ENCODE measurements at regions not wholly inside any gene's neighbourhood (a gene's known extent, or its start where the extent isn't known, plus 50 kb on each side); places are given as distances from the start of the nearest gene placed in this dataset.
A peak's percentile ranks its signal among the peaks of the same experiment; 100 is the strongest.

DNA sequence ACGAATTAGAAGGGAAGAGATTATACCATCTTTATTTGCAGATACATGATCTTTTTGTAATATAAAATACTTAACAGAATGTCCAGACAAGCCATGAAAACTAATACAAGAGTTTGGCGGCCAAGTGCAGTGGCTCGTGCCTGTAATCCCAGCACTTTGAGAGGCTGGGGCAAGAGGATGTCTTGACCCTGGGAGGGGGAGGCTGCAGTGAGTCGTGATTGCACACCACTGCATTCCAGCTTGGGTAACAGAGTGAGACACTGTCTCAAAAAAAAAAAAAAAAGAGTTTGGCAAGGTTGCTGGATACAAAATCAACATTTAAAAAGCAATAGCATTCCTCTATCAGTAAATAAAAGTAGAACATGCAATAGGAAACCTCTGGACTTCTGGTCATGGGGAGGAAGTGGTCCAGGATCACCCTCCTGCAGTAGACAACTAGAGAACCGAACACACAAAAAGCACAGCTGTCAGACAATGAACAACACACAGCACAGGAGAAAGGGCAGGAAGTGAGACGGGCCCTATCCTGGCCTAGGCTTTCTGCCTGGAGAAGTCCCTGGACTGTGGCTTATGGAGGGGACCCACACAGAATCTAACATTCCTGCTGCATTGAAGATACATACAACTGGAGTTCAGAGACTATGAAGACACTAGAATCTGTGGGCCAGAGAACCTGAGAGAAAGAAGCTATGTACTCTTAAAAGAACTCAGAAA, 118.9 kb upstream of the ARL4C start:
- no peak for FAIRE-seq
- H2BK12ac ChIP-seq (ENCODE audit: low read depth, low read length), result 0 out of 2 replicates have a peak overlapping the region, but pooled peaks have one; percentile 60
- no peak for TF ChIP-seq BACH1 (IDR thresholded peaks at IDR 0.05; ENCODE audit: low read length)
- no peak for TF ChIP-seq CREB1 (IDR thresholded peaks at IDR 0.05)
- TF ChIP-seq TAF1 (IDR thresholded peaks at IDR 0.05; ENCODE audit: low read depth, low read length), result no peak
- no peak for TF ChIP-seq ZNF274 (IDR thresholded peaks at IDR 0.05; ENCODE audit: borderline replicate concordance, extremely low read depth, low read length)
- TF ChIP-seq YY1 (IDR thresholded peaks at IDR 0.05; ENCODE audit: low read depth, low read length), result no peak
- TF ChIP-seq JUN (IDR thresholded peaks at IDR 0.05; ENCODE audit: low read depth, low read length), result no peak
- TF ChIP-seq SIX5 (IDR thresholded peaks at IDR 0.05; ENCODE audit: low read depth, low read length), result no peak
- no peak for TF ChIP-seq SP1 (IDR thresholded peaks at IDR 0.05; ENCODE audit: low read depth, low read length)
- TF ChIP-seq RAD21 (IDR thresholded peaks at IDR 0.05 in 1 of 2, conservative IDR thresholded peaks at IDR 0.05 in 1 of 2; ENCODE audit: low read depth in 2 of 2, low read length in 2 of 2), result no peak
- no peak for TF ChIP-seq CBX5 (IDR thresholded peaks at IDR 0.05; ENCODE audit: low read depth, low read length)
- no peak for TF ChIP-seq GABPA (IDR thresholded peaks at IDR 0.05; ENCODE audit: borderline replicate concordance, insufficient read depth, low read length)
- no peak for TF ChIP-seq TEAD4 (IDR thresholded peaks at IDR 0.05; ENCODE audit: low read depth, low read length)
- TF ChIP-seq ASH2L (IDR thresholded peaks at IDR 0.05; ENCODE audit: low read length), result no peak
- TF ChIP-seq EP300 (IDR thresholded peaks at IDR 0.05; ENCODE audit: borderline replicate concordance in 1 of 2, low read depth in 2 of 2, low read length in 2 of 2), result no peak
- TF ChIP-seq CHD2 (IDR thresholded peaks at IDR 0.05; ENCODE audit: low read length), result no peak

More for the DNA sequence above, 118.9 kb upstream of the ARL4C start:
- Histone ChIP-seq H3K18ac (ENCODE audit: extremely low read depth, low read length) (no peak overlapping the region), H2AK5ac (ENCODE audit: low read depth, low read length) (no peak overlapping the region), H2BK15ac (ENCODE audit: low read length) (peak overlapping the region; percentile 81; the same call in 1 of the 2 replicates), H2AFZ (ENCODE audit: low read length) (no peak overlapping the region), H3K36me3 (ENCODE audit: control insufficient read depth in 2 of 4, insufficient read depth in 4 of 4, low read length in 3 of 4) (no peaks in the 10 kb centered on the region), H3K4me2 (ENCODE audit: insufficient read depth in 1 of 2, low read depth in 2 of 2, low read length in 2 of 2) (no peak overlapping the region), H3K23me2 (ENCODE audit: low read depth, low read length) (no peaks in the 10 kb centered on the region), H2BK120ac (replicated peaks; ENCODE audit: low read depth, low read length) (peak overlapping the region; percentile 22), H2BK20ac (ENCODE audit: low read length) (no peak overlapping the region), H3K4ac (replicated peaks; ENCODE audit: insufficient read length, low read depth, low read length) (no peak overlapping the region), H3K27ac (ENCODE audit: low read depth, low read length) (no peak overlapping the region), H3K27me3 (replicated peaks in 1 of 4; ENCODE audit: control insufficient read depth in 3 of 4, extremely low read depth in 1 of 4, insufficient read depth in 3 of 4, low read length in 3 of 4) (no peaks in the 10 kb centered on the region), H4K8ac (ENCODE audit: extremely low read depth, insufficient read depth, low read length) (no peak overlapping the region), H3K56ac (replicated peaks; ENCODE audit: insufficient read length, low read depth, low read length) (no peak overlapping the region), H4K20me1 (replicated peaks in 1 of 2; ENCODE audit: control insufficient read depth in 1 of 2, insufficient read depth in 2 of 2, low read length in 2 of 2) (no peaks in the 10 kb centered on the region), H3K14ac (ENCODE audit: insufficient read length) (no peak overlapping the region), H3K23ac (ENCODE audit: insufficient read length) (no peak overlapping the region), H3K4me3 (ENCODE audit: extremely low read depth in 1 of 4, insufficient read depth in 2 of 4, low read depth in 3 of 4, low read length in 4 of 4) (no peak overlapping the region), H3K79me1 (ENCODE audit: low read depth, low read length) (no peaks in the 10 kb centered on the region), H3K9me3 (ENCODE audit: insufficient read depth in 2 of 2, low read depth in 1 of 2, low read length in 1 of 2) (no peaks in the 10 kb centered on the region), H3K4me1 (replicated peaks in 1 of 4; ENCODE audit: control insufficient read depth in 3 of 4, insufficient read depth in 4 of 4, low read length in 3 of 4) (no peaks in the 10 kb centered on the region; a peak in 1 of 7 replicates), H2BK5ac (ENCODE audit: low read depth, low read length) (no peak overlapping the region), H3K9ac (replicated peaks in 1 of 4; ENCODE audit: extremely low read depth in 1 of 4, low read depth in 3 of 4, low read length in 3 of 4) (no peak overlapping the region), H4K91ac (replicated peaks; ENCODE audit: insufficient read length, low read length) (no peak overlapping the region), H3K79me2 (ENCODE audit: control insufficient read depth in 1 of 2, insufficient read depth in 2 of 2, low read length in 2 of 2) (no peaks in the 10 kb centered on the region), H4K5ac (ENCODE audit: insufficient read length, low read depth, low read length) (no peak overlapping the region)
- CTCF ChIA-PET (ENCODE audit: partially characterized antibody), result interaction anchor here (0.7 to 1.5 kb wide), 5 partner anchors 9 to 54 kb away, joined by 3 to 4 read pairs (median 3); no protein-coding TSS in a partner anchor
- WGBS, 2 experiments (ENCODE audit: extremely low coverage in 1 of 2, insufficient coverage in 1 of 2, insufficient read length in 1 of 2, insufficient replicate concordance in 2 of 2, low coverage in 1 of 2, low lambda C conversion rate in 2 of 2, missing lambda C conversion rate in 1 of 2), result 94% methylated on average over 6 of the region's 6 CpGs; no CpG with 5 or more reads in 1 of the 2 experiments
- DNase-seq (ENCODE audit: low read depth in 1 of 2, low spot score in 2 of 2), result peak in 1 of 2 experiments; percentile 8
- POLR2A ChIA-PET (ENCODE audit: partially characterized antibody), result no interaction called here
